Left ventricle myocardium superior (tissue), 1 donor: ENCODE measurements at regions not wholly inside any gene's neighbourhood (a gene's known extent, or its start where the extent isn't known, plus 50 kb on each side); places are given as distances from the start of the nearest gene placed in this dataset.

Experiments used
- ATAC-seq: fragments of 200-7000 bp; cut with Tn5 transposase; one replicate; pipeline ENCODE4 v1.9.1; 2020; ENCODE audit warnings: mild to moderate bottlenecking, moderate library complexity
- DNase-seq: peaks from one replicate; pipeline ENCODE4 v3.0.0-alpha.2; 2020
- intact Hi-C: fragments of 100-400 bp; cut with micrococcal nuclease; formaldehyde crosslinking; loops from one replicate; pipeline ENCODE4 v1.11.0; 2022
- donor health status: DM: no; HTN: yes; CAD: no; lungs with severe emphysema.

- intact Hi-C loops: no loop called here
- no peak for ATAC-seq
- peak; percentile 11 for DNase-seq
Observed at GRCh38 chr22:48687606-48688005, 1140.1 kb downstream of the BRD1 start.

GRCh38 chr22:48686694-48687302 lies 1140.9 kb downstream of the BRD1 start:
- intact Hi-C loops: no loop called here
- ATAC-seq: no peak
- no peak for DNase-seq

GRCh38 chr22:48685767-48686166 lies 1141.9 kb downstream of the BRD1 start:
- DNase-seq: no peak
- ATAC-seq: no peak
- intact Hi-C loops: no loop called here

GRCh38 chr22:48683640-48684039 lies 1144.0 kb downstream of the BRD1 start:
- intact Hi-C loops: no loop called here

GRCh38 chr22:48682504-48682903 lies 1145.2 kb downstream of the BRD1 start:
- ATAC-seq (no peak), DNase-seq (no peak)
- intact Hi-C loops: no loop called here

More at GRCh38 chr22:48683640-48684039, 1144.0 kb downstream of the BRD1 start:
- no peak for DNase-seq
- no peak for ATAC-seq

GRCh38 chr22:48680601-48681000 lies 1147.1 kb downstream of the BRD1 start:
- ATAC-seq: no peak
- DNase-seq: no peak
- intact Hi-C loops: no loop called here

- intact Hi-C loops: no loop called here
- ATAC-seq (no peak), DNase-seq (no peak)
Observed at GRCh38 chr22:48679656-48680555, 1147.8 kb downstream of the BRD1 start.

GRCh38 chr22:48678171-48679135 lies 1149.2 kb downstream of the BRD1 start:
- ATAC-seq (no peak), DNase-seq (no peak)
- intact Hi-C loops: no loop called here

- ATAC-seq (no peak), DNase-seq (peak; percentile 22)
- intact Hi-C loops: no loop called here
Observed at GRCh38 chr22:48677621-48678020, 1150.1 kb downstream of the BRD1 start.

- intact Hi-C loops: no loop called here
- DNase-seq: peak; percentile 19
Observed at GRCh38 chr22:48677168-48677520, 1150.5 kb downstream of the BRD1 start.

GRCh38 chr22:48676266-48677167 lies 1151.2 kb downstream of the BRD1 start:
- DNase-seq (peak; percentile 19), ATAC-seq (no peak)
- intact Hi-C loops: no loop called here

More at GRCh38 chr22:48677168-48677520, 1150.5 kb downstream of the BRD1 start:
- ATAC-seq: no peak

GRCh38 chr22:48675830-48676145 lies 1151.9 kb downstream of the BRD1 start:
- DNase-seq: peak; percentile 20
- no peak for ATAC-seq
- intact Hi-C loops: no loop called here

GRCh38 chr22:48675141-48675829 lies 1152.4 kb downstream of the BRD1 start:
- ATAC-seq: no peak
- peak; percentile 17 for DNase-seq
- intact Hi-C loops: no loop called here

- ATAC-seq: no peak
- intact Hi-C loops: no loop called here
- DNase-seq: peak; percentile 8
Observed at GRCh38 chr22:48673806-48674500, 1153.7 kb downstream of the BRD1 start.

- DNase-seq: no peak
- no peak for ATAC-seq
- intact Hi-C loops: no loop called here
Observed at GRCh38 chr22:48672387-48672786, 1155.3 kb downstream of the BRD1 start.

GRCh38 chr22:48670731-48671130 lies 1156.9 kb downstream of the BRD1 start:
- ATAC-seq (no peak), DNase-seq (no peak)
- intact Hi-C loops: no loop called here

GRCh38 chr22:48669986-48670716 lies 1157.5 kb downstream of the BRD1 start:
- intact Hi-C loops: no loop called here
- ATAC-seq: no peak
- peak; percentile 4 for DNase-seq
